ENCODE measurements at regions not wholly inside any gene's neighbourhood (a gene's known extent, or its start where the extent isn't known, plus 50 kb on each side); places are given as distances from the start of the nearest gene placed in this dataset.

GRCh38 chr1:17891205-17892110, 136.3 kb downstream of the ACTL8 start:
- TF ChIP-seq POLR2A (IDR thresholded peaks at IDR 0.05; ENCODE audit: low read length): no peak
- TF ChIP-seq GATA1 (IDR thresholded peaks at IDR 0.05; ENCODE audit: low read depth, low read length): no peak

All from erythroblast (primary cell).